K562 (cell line): ENCODE measurements at regions not wholly inside any gene's neighbourhood (a gene's known extent, or its start where the extent isn't known, plus 50 kb on each side); places are given as distances from the start of the nearest gene placed in this dataset.

Experiments used
- AFF4 ChIP-seq: sonication (generic); formaldehyde crosslinking; IDR thresholded peaks from 2 replicates; pipeline ENCODE4 v1.8.0; 2023; ENCODE audit warnings: mild to moderate bottlenecking, missing genetic modification reagents
- BCLAF1 ChIP-seq, 2 experiments: fragments of 450-650 bp in 1 of 2; IDR thresholded peaks; 2 replicates each; pipeline ENCODE4 v1.6.1; 2011 to 2017; ENCODE audit warnings: low read depth in 2 of 2, antibody characterized with exemption in 1 of 2, borderline replicate concordance in 1 of 2, low read length in 1 of 2, mild to moderate bottlenecking in 1 of 2, mixed read lengths in 1 of 2; ENCODE audit not compliant: control insufficient read depth in 1 of 2
- CREBBP ChIP-seq: IDR thresholded peaks from one replicate; pipeline ENCODE4 v1.6.1; 2012; ENCODE audit warnings: low read depth, mild to moderate bottlenecking, control low read depth, inconsistent platforms, low read length
- HIVEP1 ChIP-seq: fragments of 250-450 bp; sonication (Bioruptor Pico); IDR thresholded peaks from 2 replicates; pipeline ENCODE4 v1.4.0; 2020; ENCODE audit warnings: mild to moderate bottlenecking
- NFXL1 ChIP-seq: fragments of 450-650 bp; formaldehyde crosslinking; IDR thresholded peaks from 2 replicates; pipeline ENCODE4 v1.4.0; 2021; ENCODE audit warnings: mild to moderate bottlenecking
- ZNF232 ChIP-seq: sonication (generic); formaldehyde crosslinking; IDR thresholded peaks from 2 replicates; pipeline ENCODE4 v1.8.0; 2022; ENCODE audit warnings: mild to moderate bottlenecking, missing genetic modification reagents

- TF ChIP-seq BCLAF1 (IDR thresholded peaks at IDR 0.05; ENCODE audit: borderline replicate concordance in 1 of 2, control insufficient read depth in 1 of 2, low read depth in 2 of 2, low read length in 1 of 2) (no peak), NFXL1 (CRISPR knock-in tag) (no peak), HIVEP1 (CRISPR knock-in tag) (no peak), CREBBP (no peak), ZNF232 (no peak), AFF4 (CRISPR knock-in tag) (no peak)
These were observed 148.0 kb upstream of the SALL3 start (continued) for GRCh38 chr18:78831603-78832002.
